ENCODE measurements at regions not wholly inside any gene's neighbourhood (a gene's known extent, or its start where the extent isn't known, plus 50 kb on each side); places are given as distances from the start of the nearest gene placed in this dataset.

DNA sequence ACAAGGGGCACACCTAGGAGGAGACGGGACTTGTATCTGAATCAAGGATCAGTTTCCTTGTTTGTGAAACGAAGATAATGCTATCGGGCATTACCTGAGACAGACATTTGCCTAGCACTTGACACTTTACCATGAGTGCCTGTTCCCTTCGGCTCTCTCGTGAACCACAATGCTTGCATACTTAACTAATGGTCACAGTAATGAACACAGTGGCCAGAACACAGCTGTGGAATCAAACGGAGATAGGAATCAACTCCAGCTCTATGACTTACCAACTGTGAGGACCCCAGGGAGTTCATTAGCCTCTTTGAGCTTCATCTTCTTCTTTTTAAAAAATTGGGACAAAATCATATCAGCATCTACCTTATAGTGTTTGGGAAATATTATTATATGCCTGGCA, 207.8 kb downstream of the DRD1 start:
- TF ChIP-seq NFE2L2 (IDR thresholded peaks at IDR 0.05; ENCODE audit: low read depth, low read length) = no peak
- TF ChIP-seq MAFK (IDR thresholded peaks at IDR 0.05; ENCODE audit: low read depth, low read length) = no peak
- TF ChIP-seq MAZ (IDR thresholded peaks at IDR 0.05; ENCODE audit: borderline replicate concordance, low read depth, low read length) = no peak
- TF ChIP-seq BHLHE40 (IDR thresholded peaks at IDR 0.05; ENCODE audit: low read depth, low read length) = no peak
- TF ChIP-seq CEBPB (IDR thresholded peaks at IDR 0.05; ENCODE audit: low read depth, low read length) = no peak
- TF ChIP-seq POLR2A (IDR thresholded peaks at IDR 0.05; ENCODE audit: low read depth, low read length) = no peak
- no peak for TF ChIP-seq RCOR1 (IDR thresholded peaks at IDR 0.05; ENCODE audit: insufficient replicate concordance, low read length)
- no peak for TF ChIP-seq RAD21 (IDR thresholded peaks at IDR 0.05; ENCODE audit: low read length)
- Histone ChIP-seq H3K4me2 (ENCODE audit: low read depth, low read length) (no peak overlapping the region), H3K18ac (ENCODE audit: low read depth, low read length) (no peak overlapping the region), H3K4ac (ENCODE audit: low read depth, low read length) (no peak overlapping the region), H4K8ac (ENCODE audit: low read depth in 2 of 2, low read length in 2 of 2) (no peak overlapping the region), H3K9me3 (ENCODE audit: control insufficient read depth, insufficient read depth, low read length) (no peaks in the 10 kb centered on the region), H2BK120ac (ENCODE audit: low read depth, low read length) (no peak overlapping the region), H2BK20ac (ENCODE audit: low read depth, low read length) (no peak overlapping the region), H3K9ac (ENCODE audit: low read depth, low read length) (no peak overlapping the region), H3K27me3 (ENCODE audit: control insufficient read depth, insufficient read depth, low read length) (peaks cover 6% of the 10 kb centered on the region), H2AFZ (replicated peaks; ENCODE audit: low read length, poor library complexity) (no peak overlapping the region), H3K79me1 (ENCODE audit: low read depth in 1 of 2, low read length in 2 of 2) (no peaks in the 10 kb centered on the region), H3K23ac (ENCODE audit: low read depth, low read length) (no peak overlapping the region), H3K14ac (replicated peaks; ENCODE audit: low read depth, low read length) (no peak overlapping the region), H4K20me1 (ENCODE audit: insufficient read depth, low read length) (no peaks in the 10 kb centered on the region), H4K91ac (ENCODE audit: insufficient read depth, low read depth, low read length) (no peak overlapping the region), H3K56ac (ENCODE audit: extremely low read depth, insufficient read depth, low read length) (no peak overlapping the region), H3K36me3 (ENCODE audit: control insufficient read depth, insufficient read depth, low read length) (no peaks in the 10 kb centered on the region), H4K5ac (ENCODE audit: low read depth, low read length) (no peak overlapping the region), H3K9me1 (ENCODE audit: insufficient read depth, low read length) (no peaks in the 10 kb centered on the region), H3K4me3 (ENCODE audit: insufficient read depth, low read depth, low read length) (no peak overlapping the region), H2BK5ac (ENCODE audit: low read depth, low read length, poor library complexity, severe bottlenecking) (no peak overlapping the region), H2AK9ac (replicated peaks; ENCODE audit: low read depth, low read length, poor library complexity) (no peak overlapping the region), H3K27ac (ENCODE audit: insufficient read depth, low read length) (no peak overlapping the region), H3K4me1 (ENCODE audit: control insufficient read depth, insufficient read depth, low read length) (no peaks in the 10 kb centered on the region), H2BK15ac (ENCODE audit: low read depth, low read length) (no peak overlapping the region), H2AK5ac (ENCODE audit: low read depth, low read length) (no peak overlapping the region)
- ATAC-seq (ENCODE audit: low read depth) = no peak
- no peak for DNase-seq
- intact Hi-C loops (cut with micrococcal nuclease) (no loop called here), in situ Hi-C loops (cut with MboI; ENCODE audit: low sequenced_read_pairs) (no loop called here), dilution Hi-C loops (cut with HindIII; ENCODE audit: low sequenced_read_pairs, unreplicated experiment) (no loop called here)
- 78% methylated on average over 5 of the region's 6 CpGs; no CpG with 5 or more reads in 1 of the 2 experiments for WGBS, 2 experiments (ENCODE audit: extremely low coverage in 2 of 2, insufficient read length in 1 of 2)
- BruUV-seq (replicated peaks) = no TSS peak
- ChIA-PET POLR2A (ENCODE audit: unreplicated experiment) (no interaction called here), CTCF (no interaction called here)
